HepG2 (cell line): ENCODE measurements at regions not wholly inside any gene's neighbourhood (a gene's known extent, or its start where the extent isn't known, plus 50 kb on each side); places are given as distances from the start of the nearest gene placed in this dataset.
"Not testable (repeated sequence)": the region's sequence is repeated elsewhere in the genome, so short reads cannot be mapped to it uniquely, and the experiment has no call there.

Source experiments
- ATAC-seq: fragments of 200-7000 bp; cut with Tn5 transposase; 3 replicates; pipeline ENCODE4 v1.9.1; 2020; ENCODE audit warnings: mild to moderate bottlenecking, moderate library complexity
- BruUV-seq: library from RNA; stranded (reverse); fragments of 400-500 nt; replicated peaks from 2 replicates; lab custom pipeline; 2021; lab: Mats Ljungman, UMichigan
- CTCF ChIA-PET: fragments of 300-600 bp; formaldehyde crosslinking; extraction: SDS; loops from one replicate; lab custom pipeline; 2021; ENCODE audit warnings: low total read pairs, inconsistent platforms, low intra/inter-chr PET ratio; lab: Yijun Ruan, JAX
- POLR2A ChIA-PET: fragments of 350-600 bp; sonication (Branson Sonifier 250); formaldehyde crosslinking; loops from one replicate; lab custom pipeline; 2020; ENCODE audit warnings: antibody characterized with exemption, inconsistent platforms; lab: Yijun Ruan, JAX
- DNase-seq: peaks from one replicate; pipeline ENCODE4 v3.0.0-alpha.2; 2015; ENCODE audit warnings: low spot score
- FAIRE-seq: peaks from 3 replicates; lab custom pipeline; 2011; peaks lifted over from hg19 to GRCh38; lab: Jason Lieb, UNC
- H2AFZ ChIP-seq: one replicate; pipeline ENCODE4 v1.6.1; 2011; ENCODE audit warnings: low read length, inconsistent platforms
- H3K27ac ChIP-seq: fragments of 300-600 bp; 3 replicates; pipeline ENCODE4 v1.8.0; 2011; ENCODE audit warnings: mixed run types, mild to moderate bottlenecking, mixed read lengths, low read length, inconsistent platforms; ENCODE audit not compliant: insufficient read depth; ENCODE audit errors: extremely low read length
- H3K27me3 ChIP-seq, 2 experiments: fragments of 200-600 bp in 1 of 2; 2 replicates in 1 of 2; 3 replicates in 1 of 2; pipeline versions ENCODE4 v1.6.0 to v1.8.0; 2011; ENCODE audit warnings: low read length in 2 of 2, mild to moderate bottlenecking in 2 of 2, moderate library complexity in 2 of 2, inconsistent platforms in 1 of 2; ENCODE audit not compliant: insufficient read depth in 2 of 2, control insufficient read depth in 1 of 2
- H3K36me3 ChIP-seq, 2 experiments: fragments of 200-600 bp in 1 of 2; replicated peaks in 1 of 2; 2 replicates in 1 of 2; 3 replicates in 1 of 2; pipeline versions ENCODE4 v1.5.1 to v1.8.0; 2011; ENCODE audit warnings: low read length in 2 of 2, inconsistent platforms in 1 of 2; ENCODE audit not compliant: insufficient read depth in 2 of 2, control insufficient read depth in 1 of 2
- H3K4me1 ChIP-seq: 2 replicates; pipeline ENCODE4 v1.5.1; 2012; ENCODE audit warnings: low read length, inconsistent platforms; ENCODE audit not compliant: insufficient read depth
- H3K4me2 ChIP-seq: 2 replicates; pipeline ENCODE4 v1.6.0; 2011; ENCODE audit warnings: low read depth, low read length, inconsistent platforms
- H3K4me3 ChIP-seq, 3 experiments: fragments of 200-600 bp in 1 of 3; sonication (generic), shearing (Covaris generic) in 1 of 3; replicated peaks in 1 of 3; 2 replicates each; pipeline ENCODE4 v1.5.1; 2011 to 2016; ENCODE audit warnings: low read length in 3 of 3, inconsistent platforms in 2 of 3, low read depth in 2 of 3, mild to moderate bottlenecking in 2 of 3, control low read depth in 1 of 3, mixed read lengths in 1 of 3; ENCODE audit not compliant: insufficient read depth in 1 of 3
- H3K79me2 ChIP-seq: one replicate; pipeline ENCODE4 v1.6.1; 2011; ENCODE audit warnings: low read length, inconsistent platforms; ENCODE audit not compliant: insufficient read depth
- H3K9ac ChIP-seq: 2 replicates; pipeline ENCODE4 v1.6.0; 2011; ENCODE audit warnings: mild to moderate bottlenecking, low read depth, low read length, inconsistent platforms; ENCODE audit not compliant: insufficient read depth
- H3K9me3 ChIP-seq: 2 replicates; pipeline ENCODE4 v1.5.1; 2012; ENCODE audit warnings: mild to moderate bottlenecking, low read length
- H4K20me1 ChIP-seq: 2 replicates; pipeline ENCODE4 v1.6.0; 2011; ENCODE audit warnings: inconsistent platforms, mild to moderate bottlenecking, low read length, moderate library complexity; ENCODE audit not compliant: insufficient read depth
- DMAP1 ChIP-seq: IDR thresholded peaks from 2 replicates; pipeline ENCODE4 v1.6.1; 2016
- HMG20A ChIP-seq: IDR thresholded peaks from 2 replicates; pipeline ENCODE4 v1.6.1; 2016; ENCODE audit warnings: borderline replicate concordance
- PHF21A ChIP-seq: sonication (generic); formaldehyde crosslinking; IDR thresholded peaks from 2 replicates; pipeline ENCODE4 v1.5.0; 2020; ENCODE audit warnings: mild to moderate bottlenecking, missing genetic modification reagents
- SKIL ChIP-seq: sonication (generic); formaldehyde crosslinking; IDR thresholded peaks from 2 replicates; pipeline ENCODE4 v1.8.0; 2022; ENCODE audit warnings: missing genetic modification reagents, mild to moderate bottlenecking, moderate library complexity, borderline replicate concordance
- ZBTB38 ChIP-seq: sonication (generic); formaldehyde crosslinking; IDR thresholded peaks from 2 replicates; pipeline ENCODE4 v1.5.1; 2020; ENCODE audit warnings: mild to moderate bottlenecking, missing genetic modification reagents
- ZKSCAN1 ChIP-seq: fragments of 150-350 bp; IDR thresholded peaks from 2 replicates; pipeline ENCODE4 v1.6.1; 2014; ENCODE audit warnings: low read length
- ZNF318 ChIP-seq: sonication (generic); formaldehyde crosslinking; IDR thresholded peaks from 2 replicates; pipeline ENCODE4 v1.4.0; 2020; ENCODE audit warnings: mild to moderate bottlenecking, missing genetic modification reagents
- ZNF564 ChIP-seq: sonication (generic); formaldehyde crosslinking; IDR thresholded peaks from 2 replicates; pipeline ENCODE4 v1.8.1; 2023; ENCODE audit warnings: mild to moderate bottlenecking, missing genetic modification reagents
- ZNF792 ChIP-seq: IDR thresholded peaks from 2 replicates; pipeline ENCODE4 v1.6.1; 2016
- WGBS: methylation state at CpG from one replicate; pipeline ENCODE4 v1.1.6; 2017; ENCODE audit warnings: low lambda C conversion rate; 5-methylcytosine and 5-hydroxymethylcytosine counted together
- in situ Hi-C: cut with HindIII; loops from 2 replicates; pipeline ENCODE4 v1.10.0; 2017; ENCODE audit warnings: low pct_unique_long_range_greater_than_20kb; ENCODE audit not compliant: extremely low pct_ligation_motif_present
- intact Hi-C: fragments of 100-400 bp; cut with micrococcal nuclease; formaldehyde crosslinking; loops from one replicate; pipeline ENCODE4 v1.10.0; 2022; ENCODE audit not compliant: unreplicated experiment
- TF ChIP-seq, protein P1 (sequence below): IDR thresholded peaks from 2 replicates; pipeline ENCODE4 v1.6.1; 2016; ENCODE audit warnings: low read depth, control low read depth
- TF ChIP-seq, protein P2 (sequence below): IDR thresholded peaks from 2 replicates; pipeline ENCODE4 v1.6.1; 2016

DNA sequence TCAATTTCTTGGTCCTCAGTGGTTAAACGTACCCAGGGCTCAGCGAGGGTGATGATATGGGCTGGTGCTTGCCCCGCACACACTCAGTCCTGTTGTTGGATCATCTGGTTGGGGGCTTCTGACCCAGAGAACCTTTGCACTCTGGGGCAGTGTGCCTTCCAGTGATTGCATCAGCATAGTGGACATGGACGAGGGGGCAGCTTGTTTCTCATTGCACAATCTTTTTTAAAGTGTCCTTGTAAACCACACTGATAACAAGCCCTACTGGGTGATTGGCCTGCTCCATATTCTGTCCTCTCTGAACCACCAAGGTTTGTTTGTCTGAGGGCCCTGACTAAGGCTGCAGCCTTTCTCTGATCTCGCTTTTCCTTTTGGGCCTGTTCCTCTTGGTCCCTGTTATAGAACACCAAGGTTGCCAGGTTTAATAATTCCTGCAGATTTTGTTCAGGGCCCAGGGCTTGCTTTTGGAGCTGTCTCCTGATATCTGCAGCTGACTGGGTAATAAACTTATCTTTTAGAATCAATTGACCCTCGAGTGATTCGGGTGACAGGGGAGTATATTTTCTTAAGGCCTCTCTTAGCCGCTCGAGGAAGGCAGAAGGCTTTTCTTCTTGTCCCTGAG, 101.6 kb downstream of the SH3GLB1 start:
- H3K79me2 ChIP-seq, H3K27me3 ChIP-seq, H3K36me3 ChIP-seq, in situ Hi-C loops, H3K9ac ChIP-seq, H4K20me1 ChIP-seq, CTCF ChIA-PET, BruUV-seq, H2AFZ ChIP-seq, H3K9me3 ChIP-seq, H3K4me3 ChIP-seq: not testable (repeated sequence)
- POLR2A ChIA-PET = interaction anchor here (0.7 to 1.4 kb wide), 2 partner anchors 32 to 108 kb away, joined by 3 read pairs; partner anchors contain the start of gene SELENOF
- peaks cover 39% of the 10 kb centered on the region for H3K4me1 ChIP-seq
- peak; percentile 48; the same call in 2 of the 3 replicates for ATAC-seq
- intact Hi-C loops = loop anchor here (5.0 kb wide), 1 partner anchor 34 kb away; no protein-coding TSS in a partner anchor
- 65% methylated on average over 5 of the region's 9 CpGs for WGBS
- peak overlapping the region; percentile 32; the same call in 1 of the 2 replicates for H3K4me2 ChIP-seq
- DNase-seq = peak; percentile 79
- peak overlapping the region; percentile 69 for H3K27ac ChIP-seq
- peak; percentile 74 for FAIRE-seq
- TF ChIP-seq ZNF318 (CRISPR knock-in tag) = 0 out of 2 replicates have a peak, but pooled peaks have one; percentile 64
- peak; percentile 60; the same call in 1 of the 2 replicates for TF ChIP-seq ZNF564 (CRISPR knock-in tag)
- peak; percentile 76 for TF ChIP-seq SKIL (CRISPR knock-in tag)
- peak; percentile 94 for TF ChIP-seq ZBTB38 (CRISPR knock-in tag)
- TF ChIP-seq DMAP1 (CRISPR knock-in tag) = peak; percentile 67; the same call in 1 of the 2 replicates
- TF ChIP-seq, protein P1, sequence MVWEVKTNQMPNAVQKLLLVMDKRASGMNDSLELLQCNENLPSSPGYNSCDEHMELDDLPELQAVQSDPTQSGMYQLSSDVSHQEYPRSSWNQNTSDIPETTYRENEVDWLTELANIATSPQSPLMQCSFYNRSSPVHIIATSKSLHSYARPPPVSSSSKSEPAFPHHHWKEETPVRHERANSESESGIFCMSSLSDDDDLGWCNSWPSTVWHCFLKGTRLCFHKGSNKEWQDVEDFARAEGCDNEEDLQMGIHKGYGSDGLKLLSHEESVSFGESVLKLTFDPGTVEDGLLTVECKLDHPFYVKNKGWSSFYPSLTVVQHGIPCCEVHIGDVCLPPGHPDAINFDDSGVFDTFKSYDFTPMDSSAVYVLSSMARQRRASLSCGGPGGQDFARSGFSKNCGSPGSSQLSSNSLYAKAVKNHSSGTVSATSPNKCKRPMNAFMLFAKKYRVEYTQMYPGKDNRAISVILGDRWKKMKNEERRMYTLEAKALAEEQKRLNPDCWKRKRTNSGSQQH (CRISPR knock-in tag) = peak; percentile 52; the same call in 1 of the 2 replicates
- peak; percentile 92 for TF ChIP-seq PHF21A (CRISPR knock-in tag)
- TF ChIP-seq ZNF792 (CRISPR knock-in tag) = peak; percentile 43; the same call in 1 of the 2 replicates
- TF ChIP-seq ZKSCAN1 = peak; percentile 97
- peak; percentile 93 for TF ChIP-seq HMG20A
- TF ChIP-seq, protein P2, sequence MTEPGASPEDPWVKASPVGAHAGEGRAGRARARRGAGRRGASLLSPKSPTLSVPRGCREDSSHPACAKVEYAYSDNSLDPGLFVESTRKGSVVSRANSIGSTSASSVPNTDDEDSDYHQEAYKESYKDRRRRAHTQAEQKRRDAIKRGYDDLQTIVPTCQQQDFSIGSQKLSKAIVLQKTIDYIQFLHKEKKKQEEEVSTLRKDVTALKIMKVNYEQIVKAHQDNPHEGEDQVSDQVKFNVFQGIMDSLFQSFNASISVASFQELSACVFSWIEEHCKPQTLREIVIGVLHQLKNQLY (CRISPR knock-in tag) = peak; percentile 63; the same call in 1 of the 2 replicates
